DMS53 treated with DMSO at 0.1 percent for 48 hours (cell line): ENCODE measurements at regions not wholly inside any gene's neighbourhood (a gene's known extent, or its start where the extent isn't known, plus 50 kb on each side); places are given as distances from the start of the nearest gene placed in this dataset.
"Not testable (repeated sequence)": the region's sequence is repeated elsewhere in the genome, so short reads cannot be mapped to it uniquely, and the experiment has no call there.

Experiments used
- DNase-seq: peaks from one replicate; lab custom pipeline; 2025; ENCODE audit not compliant: unreplicated experiment; lab: John Stamatoyannopoulos, UW

- no peak for DNase-seq
These were observed 239.3 kb upstream of the C2CD4B start for GRCh38 chr15:62404194-62404985.

- no peak for DNase-seq
These were observed 241.3 kb upstream of the C2CD4B start for GRCh38 chr15:62406305-62406891.

DNA sequence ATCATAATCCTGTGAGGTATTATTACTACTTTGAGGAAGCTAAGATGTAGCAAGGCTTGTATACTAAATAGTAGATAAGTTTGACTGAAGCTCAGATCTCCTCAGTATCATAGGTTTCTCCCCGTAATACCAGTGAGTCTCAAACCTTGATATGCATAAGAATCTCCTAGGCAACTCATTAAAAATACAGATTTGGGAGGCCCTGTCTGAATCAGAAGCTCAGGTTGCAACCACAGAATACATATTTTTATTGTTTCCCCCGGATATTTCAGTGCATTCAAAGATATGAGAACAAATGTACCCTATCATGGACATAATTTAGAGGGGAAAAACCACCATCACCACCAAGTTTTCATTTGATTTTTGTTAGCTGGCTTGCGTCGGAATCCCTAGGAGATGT lies 242.1 kb upstream of the C2CD4B start:
- no peak for DNase-seq

GRCh38 chr15:62407962-62408361 lies 242.9 kb upstream of the C2CD4B start:
- DNase-seq = no peak

DNA sequence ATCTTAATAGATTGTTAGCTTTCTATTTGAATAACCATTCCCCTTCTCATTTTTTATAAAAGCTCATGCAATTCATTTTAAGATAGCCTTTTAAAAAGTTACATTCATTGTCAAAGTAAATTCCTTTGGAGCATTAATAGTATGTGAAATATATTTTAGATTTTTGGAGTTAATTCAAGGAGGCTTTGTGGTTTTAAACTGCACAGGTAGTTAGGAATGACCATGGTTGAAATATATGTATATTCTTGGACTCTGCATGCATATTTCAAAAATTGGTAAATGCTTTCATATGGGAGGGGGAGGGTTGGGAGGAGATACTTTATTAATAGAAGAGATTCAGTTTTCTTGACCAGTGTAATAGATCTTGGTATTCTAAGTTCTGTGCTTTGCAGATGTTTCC lies 244.4 kb upstream of the C2CD4B start:
- DNase-seq = no peak

DNA sequence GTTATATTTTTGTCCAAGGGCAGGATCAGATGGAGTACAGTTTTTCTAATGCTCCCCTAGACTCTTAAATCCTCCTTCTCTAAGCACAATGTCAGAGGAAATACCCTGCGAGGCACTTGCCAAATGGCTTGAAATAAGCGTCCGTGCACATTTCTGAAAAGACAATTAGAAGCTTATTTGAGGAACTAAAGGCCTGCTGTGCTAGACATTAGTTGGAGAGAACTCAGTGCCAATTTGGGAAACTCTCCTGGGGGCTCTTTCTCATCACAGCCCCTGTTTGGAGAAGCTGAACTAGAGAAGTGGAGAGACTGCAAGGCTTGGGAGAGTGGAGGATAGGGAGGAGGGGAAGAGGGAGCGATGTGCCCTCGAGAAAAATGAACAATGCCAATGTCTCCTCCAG lies 247.6 kb upstream of the C2CD4B start:
- DNase-seq = no peak

- DNase-seq = no peak
These were observed 248.1 kb upstream of the C2CD4B start for GRCh38 chr15:62413153-62413552.

DNA sequence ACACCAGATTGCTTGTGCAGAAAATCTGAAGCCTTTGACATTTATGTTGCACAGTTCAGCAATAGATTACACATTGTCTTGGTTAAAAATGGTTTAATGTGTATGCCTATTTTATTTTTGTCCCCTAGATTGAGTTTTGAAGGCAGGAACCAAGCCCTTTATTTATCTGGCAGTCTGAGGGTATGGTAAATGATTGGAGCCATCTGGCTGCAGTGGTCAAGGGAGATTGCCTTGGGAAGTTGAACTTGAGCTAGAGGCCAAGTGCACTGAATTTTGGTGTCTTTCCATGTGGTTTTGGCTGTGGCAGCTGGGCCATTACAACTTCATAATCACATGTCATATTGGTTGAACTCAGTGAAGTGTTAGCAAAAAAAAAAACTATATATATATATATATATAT lies 248.7 kb upstream of the C2CD4B start:
- DNase-seq = no peak

- DNase-seq = no peak
These were observed 250.4 kb upstream of the C2CD4B start for GRCh38 chr15:62415498-62415897.

DNA sequence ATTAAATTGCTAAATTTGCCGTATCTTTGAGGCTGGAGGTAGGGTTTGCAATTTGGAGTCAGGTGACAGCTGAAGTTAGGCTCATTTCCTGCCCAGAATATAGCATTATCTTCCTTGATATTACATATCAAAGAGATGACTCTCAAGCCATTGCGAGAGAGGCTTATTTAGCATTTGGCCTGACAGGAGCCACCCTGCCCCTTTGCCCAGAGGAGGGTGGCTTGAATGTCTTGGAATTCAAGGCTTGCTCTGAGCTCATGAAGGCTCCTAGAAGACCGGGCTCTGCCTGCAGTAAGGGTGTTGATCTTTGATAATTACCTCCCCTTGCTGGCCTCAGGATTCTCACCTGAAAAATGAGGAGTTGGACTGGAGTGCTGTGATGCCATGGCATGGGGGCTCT lies 251.4 kb upstream of the C2CD4B start:
- no peak for DNase-seq

DNA sequence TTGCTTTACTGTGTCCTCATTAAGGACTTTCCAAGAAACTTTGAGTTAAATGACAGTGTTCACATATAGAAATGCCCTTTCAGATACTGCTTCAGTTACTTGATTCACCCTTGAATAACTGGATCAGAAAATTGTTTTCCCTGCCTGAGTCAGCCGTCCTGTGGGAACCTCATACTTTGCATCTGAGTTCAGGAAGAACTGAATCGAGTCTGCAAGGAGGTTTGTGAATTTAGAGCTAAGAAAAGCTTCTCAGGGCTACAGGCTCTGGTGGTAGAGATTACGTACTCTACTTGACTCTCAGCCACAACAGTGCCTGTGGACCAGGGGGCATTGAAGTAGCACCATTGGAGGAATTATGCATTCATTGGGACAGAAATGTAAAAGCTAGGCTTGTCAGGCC lies 252.4 kb upstream of the C2CD4B start:
- DNase-seq = no peak

- not testable (repeated sequence) for DNase-seq
These were observed 253.4 kb upstream of the C2CD4B start for GRCh38 chr15:62418496-62418895.

DNA sequence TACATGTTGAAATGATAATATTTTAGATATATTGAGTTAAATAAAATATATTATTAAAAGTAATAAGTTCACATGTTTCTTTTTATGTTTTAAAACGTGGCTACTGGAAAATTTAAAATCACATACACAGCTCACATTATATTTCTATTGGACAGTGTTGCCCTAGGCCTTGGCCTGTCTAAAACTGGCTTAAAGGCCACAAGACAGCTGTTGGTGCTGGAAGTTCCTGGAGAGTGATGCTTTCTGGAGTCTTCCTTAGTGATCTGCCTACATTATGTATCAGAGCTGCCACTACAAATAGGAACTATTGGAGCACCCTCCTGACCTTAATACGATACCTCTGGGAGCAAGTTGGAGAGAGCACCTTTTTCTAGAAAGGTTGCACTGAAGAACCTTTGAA lies 254.1 kb upstream of the C2CD4B start:
- no peak for DNase-seq

DNA sequence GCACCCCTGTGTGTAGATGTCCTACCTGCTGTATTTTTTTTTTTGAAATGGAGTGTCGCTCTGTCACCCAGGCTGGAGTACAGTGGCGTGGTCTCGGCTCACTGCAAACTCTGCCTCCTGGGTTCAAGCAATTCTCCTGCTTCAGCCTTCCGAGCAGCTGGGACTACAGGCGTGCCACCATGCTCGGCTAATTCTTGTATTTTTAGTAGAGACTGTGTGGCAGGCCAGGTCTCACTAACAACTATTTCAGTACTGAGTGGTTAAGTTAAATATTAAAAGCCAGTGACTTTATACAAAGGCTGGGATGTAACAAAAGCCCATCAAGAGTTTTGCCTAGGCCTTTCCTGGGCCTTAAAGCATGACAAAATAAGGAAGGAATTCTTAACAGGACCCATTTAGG lies 255.3 kb upstream of the C2CD4B start:
- DNase-seq = not testable (repeated sequence)

GRCh38 chr15:62421289-62421688 lies 256.2 kb upstream of the C2CD4B start:
- DNase-seq = no peak

GRCh38 chr15:62426387-62426956 lies 261.4 kb upstream of the C2CD4B start:
- DNase-seq = no peak

DNA sequence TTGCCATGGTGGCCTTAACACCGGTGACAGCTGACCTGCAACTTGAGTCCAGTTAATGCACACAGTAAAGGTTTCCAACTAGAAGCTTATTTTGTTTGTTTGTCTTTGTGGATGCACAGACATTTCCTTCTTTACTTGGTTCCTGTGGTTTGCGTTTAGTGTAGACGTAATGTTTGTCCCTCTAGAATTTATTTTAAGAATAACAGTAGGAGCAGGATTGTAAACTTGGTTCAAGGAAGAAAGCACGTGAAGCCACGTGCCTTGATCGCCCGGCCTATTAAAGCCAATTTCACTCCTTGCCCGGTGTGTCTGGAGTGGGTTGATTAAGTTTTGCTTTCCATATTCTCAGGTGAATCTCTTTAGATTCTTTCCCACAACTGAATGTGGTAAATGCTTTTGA lies 263.2 kb upstream of the C2CD4B start:
- no peak for DNase-seq

DNA sequence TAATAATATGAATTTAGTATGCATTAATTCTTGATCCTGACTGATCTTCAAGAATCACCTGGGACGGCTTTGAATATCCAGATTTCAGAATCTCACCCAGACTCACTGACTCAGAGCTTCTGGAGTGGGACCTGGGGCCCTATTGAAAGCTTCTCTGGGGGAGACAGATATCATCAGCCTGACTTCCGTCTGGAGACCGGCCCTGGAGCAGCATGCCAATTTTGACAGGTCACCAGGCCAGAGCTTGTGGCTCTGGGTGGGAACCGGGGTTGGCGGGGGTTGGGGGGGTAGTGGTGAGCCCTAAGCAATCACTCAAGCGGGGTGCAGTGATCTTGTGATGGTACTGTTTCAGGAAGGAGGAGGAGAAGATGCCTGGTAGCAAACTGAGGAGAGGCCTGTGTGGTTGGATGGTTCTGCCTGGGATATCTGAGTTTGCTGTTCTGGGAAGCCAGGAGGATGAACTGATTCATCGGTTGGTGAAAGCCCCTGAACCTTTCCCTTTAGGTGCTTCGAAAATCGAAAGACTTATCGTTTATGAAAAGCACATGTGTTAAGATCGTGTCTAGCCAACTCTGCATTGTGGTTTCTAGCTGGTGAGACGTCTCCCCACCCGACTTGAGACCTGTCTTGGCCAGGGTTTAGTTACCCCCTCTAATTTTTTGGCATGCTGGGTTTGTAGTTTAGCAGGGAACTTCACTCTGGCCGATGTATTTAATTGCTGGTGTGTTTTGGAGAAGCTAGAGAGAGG lies 263.9 kb upstream of the C2CD4B start:
- DNase-seq = no peak

DNA sequence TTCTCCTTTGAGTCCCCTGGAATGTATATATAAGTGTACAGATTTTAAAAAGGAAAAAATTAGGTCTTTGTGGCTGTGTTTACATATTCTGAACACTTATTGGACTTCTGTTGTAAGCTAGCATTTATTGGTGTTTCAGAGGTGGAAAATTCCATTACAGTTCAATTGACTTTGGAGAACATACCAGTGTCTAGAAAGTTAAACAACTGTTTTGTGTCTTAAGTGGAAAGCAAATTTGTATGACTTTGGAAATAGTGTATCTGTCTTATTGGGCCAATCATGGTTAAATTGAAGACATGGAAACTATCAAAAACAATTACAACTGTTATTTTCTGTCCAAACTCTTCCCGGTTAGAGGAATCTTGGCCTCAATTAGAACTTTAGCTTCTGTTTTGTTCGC lies 265.0 kb upstream of the C2CD4B start:
- no peak for DNase-seq

DNA sequence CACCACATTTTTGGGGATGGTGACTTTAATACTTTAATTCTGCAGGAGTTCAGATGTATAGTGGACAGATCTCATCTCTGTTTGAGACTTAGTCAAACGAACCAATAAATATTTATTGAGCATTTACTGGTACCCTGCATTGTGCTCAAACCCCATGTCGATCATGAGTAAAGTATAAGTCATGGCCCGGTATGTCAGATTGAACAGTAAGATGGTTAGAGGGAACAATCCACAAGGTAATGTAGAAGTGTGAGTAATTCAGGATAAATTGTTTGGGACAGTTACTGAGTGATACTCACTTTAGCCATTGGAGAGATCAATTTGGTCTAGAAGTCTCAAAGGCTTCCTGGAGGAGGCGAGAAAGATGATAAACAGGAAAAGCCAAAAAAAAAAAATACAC lies 265.5 kb upstream of the C2CD4B start:
- no peak for DNase-seq

DNA sequence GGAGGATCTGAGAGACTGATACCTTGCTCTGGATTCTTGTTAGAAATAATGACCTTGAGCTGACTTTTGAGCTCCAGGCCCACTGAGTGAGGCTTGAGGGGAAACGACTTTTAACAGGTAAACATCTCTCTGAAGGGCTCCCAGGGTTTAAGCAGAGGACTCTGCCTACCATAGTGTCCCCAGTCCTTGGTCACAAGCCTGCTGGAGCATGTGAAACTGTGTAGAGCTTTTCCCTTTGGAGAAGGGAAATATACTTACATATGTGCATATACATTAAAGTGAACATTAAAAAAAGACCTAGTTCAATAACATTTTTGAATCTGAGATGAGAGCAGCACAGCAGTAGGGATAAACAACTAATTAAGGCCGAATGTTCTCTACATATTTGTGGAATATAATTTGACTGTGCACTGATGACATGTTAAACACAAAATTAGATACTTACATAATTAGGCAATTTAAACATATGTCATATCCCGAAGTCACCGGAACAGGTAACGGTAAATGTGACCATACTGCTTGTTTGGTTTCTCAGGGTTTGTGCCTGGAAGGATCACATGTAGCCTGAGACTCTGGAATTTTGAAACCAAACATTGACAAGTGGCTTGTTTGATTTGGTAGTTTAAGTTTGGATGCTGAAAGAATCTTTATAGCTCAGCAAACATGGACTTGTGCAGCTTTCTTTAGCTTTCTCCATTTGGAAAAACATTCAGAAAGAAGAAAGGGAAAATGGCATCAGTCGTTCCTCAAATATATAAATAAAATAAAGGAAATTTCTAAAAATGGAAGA lies 266.1 kb upstream of the C2CD4B start:
- no peak for DNase-seq
